Hematopoietic multipotent progenitor cell treated with erythropoietin and hydrocortisone succinate and interleukin-3 and kit ligand, for 15 days (in vitro differentiated cells): ENCODE measurements at regions not wholly inside any gene's neighbourhood (a gene's known extent, or its start where the extent isn't known, plus 50 kb on each side); places are given as distances from the start of the nearest gene placed in this dataset.

Source experiments
- DNase-seq: peaks from one replicate; pipeline ENCODE4 v3.0.0-alpha.2; 2015; ENCODE audit warnings: low spot score

DNA sequence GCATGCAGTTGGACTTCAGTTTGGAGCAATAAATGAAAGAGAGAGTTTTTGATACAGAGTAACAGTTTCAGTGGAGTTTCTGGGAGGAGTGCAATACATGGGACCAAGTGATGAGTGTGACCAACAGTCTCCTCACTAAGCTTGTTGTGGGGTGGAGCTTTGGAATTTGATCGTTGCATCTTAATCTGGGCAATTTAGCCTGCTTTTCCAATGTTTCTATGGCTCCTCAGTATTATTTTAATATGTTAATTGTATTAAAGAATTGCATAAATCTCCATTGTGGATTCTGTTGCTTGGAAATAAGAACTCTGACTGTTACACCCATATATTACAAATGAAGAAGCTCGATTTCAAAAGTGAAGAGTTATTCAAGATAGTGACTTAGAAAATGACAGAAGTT, 446.6 kb upstream of the LRATD1 start:
- DNase-seq = no peak

DNA sequence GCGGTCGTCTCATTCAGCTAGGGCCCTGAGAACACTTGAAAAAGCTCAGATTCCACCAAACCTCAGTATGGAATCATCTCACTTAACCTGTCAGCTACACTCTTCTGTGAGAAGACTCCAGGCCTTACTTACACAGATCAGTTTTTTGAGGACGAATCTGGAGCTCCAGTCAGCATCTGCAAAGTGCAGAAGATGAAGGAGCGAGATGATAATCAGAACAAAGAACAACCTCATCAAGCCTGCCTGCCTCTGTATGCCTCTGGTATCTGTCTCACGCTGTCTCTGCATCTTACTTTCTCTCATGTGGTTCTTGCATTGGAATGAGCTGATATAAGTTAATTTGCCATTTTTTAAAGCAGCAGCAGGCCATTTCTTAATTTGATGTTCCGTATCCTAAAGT, 444.1 kb upstream of the LRATD1 start:
- no peak for DNase-seq

DNA sequence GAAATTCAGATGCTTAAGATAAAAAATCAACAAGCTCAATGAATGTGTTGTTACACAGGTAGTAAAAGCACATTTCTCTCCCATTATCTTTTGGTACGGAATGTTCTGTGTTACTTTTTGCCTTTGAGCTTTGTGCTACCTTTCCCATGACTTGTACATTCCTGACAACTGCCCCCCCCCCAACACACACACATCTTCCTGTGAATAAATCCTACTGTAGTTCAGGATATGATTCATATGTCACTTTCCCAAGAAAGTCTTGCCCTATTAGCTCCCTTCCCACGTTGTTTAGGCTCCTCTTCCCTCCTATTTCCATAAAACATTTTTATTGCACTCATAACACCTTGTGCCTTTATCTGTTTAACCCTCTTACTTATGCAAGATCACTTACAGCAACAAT, 442.6 kb upstream of the LRATD1 start:
- no peak for DNase-seq

DNA sequence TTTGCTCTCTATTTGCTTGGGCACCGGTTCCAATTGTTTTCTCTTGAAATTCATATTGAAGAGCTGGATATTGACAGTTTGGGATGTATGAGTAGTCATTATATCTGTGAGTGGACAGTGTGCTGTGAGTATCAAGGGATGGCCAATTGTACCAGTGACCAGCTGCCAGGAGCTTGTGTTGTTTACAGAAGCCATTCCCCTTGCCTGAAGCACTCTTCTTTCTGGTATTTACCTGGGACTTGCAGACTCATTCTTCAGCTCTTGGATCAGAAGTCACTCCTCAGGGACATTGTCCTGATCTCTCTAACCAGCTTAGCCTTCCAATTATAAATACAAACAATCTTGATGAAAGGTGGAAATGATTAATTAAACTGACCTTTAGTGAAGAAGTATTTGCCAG, 438.3 kb upstream of the LRATD1 start:
- DNase-seq = no peak

DNA sequence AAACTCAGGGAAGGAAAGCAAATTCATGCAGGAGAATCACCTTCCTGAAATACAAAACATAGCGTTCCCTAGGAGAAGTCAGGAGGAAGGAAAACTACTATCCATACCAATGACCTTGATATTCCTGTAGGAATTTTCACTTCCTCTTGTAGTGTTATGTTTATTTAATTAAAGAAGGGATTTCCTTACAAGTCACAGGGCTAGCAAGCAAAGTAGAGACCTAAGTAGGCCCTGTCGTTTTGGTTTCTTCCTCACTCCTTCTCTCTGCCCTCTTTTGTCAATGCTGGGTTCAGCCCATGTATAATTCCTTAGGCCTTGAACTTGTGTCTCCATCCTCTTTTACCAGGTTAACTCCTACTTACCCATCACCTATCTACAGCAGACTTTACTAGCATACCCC, 435.2 kb upstream of the LRATD1 start:
- no peak for DNase-seq

DNA sequence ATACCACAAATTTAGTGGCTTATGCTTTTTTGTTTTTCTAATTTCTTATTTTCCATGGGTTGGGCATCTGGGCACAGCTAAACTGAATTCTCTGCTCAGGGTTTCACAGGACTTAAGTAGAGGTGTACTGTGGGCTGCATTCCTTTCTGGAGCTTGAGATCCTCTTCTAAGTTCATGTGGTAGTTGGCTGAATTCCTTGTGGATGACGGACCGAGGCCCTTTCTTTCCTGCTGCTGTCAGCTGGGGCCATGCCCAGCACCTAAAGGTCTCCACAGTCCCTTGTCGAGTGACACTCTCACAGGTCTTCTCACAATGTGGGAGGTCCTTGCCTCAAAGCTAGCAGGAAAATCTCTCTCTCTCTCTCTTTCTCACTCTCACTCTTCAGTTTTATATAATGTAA, 433.5 kb upstream of the LRATD1 start:
- DNase-seq = no peak

DNA sequence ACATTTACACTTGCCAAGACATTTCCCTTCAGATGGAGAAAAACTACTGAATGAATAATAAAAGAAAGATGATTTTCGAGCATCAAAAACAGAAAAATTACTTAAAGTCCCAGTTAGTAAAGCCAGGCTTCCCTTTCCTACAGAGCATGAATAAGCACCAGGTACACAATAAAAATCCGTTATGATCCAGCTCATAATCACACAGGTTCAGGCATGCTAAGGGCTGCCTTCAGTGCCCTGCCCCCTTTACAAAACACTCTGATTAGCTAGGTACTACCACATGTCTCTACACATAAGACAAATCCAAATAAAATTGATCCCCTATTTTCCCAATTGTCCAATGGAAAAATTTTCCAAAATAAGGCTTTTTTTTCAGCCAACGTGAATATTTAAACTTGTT, 413.2 kb upstream of the LRATD1 start:
- DNase-seq = no peak

DNA sequence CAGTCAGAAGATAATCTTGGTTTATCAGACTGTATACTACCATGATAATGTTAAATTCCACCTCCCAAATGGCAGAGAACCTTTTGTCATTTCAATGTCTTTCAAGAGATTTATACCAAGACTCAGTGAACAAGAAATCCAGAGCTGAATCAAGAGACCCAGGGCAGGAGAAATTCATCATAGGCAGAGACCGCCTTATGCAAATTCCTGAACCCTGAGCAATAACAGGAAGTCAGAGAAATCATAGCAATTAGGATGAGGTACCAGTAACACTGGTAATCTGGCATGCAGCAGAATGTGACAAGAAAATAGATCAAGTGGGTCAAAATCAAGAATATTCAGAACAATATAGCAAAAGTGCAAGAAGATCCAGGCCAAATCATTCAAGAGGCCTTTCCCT, 412.4 kb upstream of the LRATD1 start:
- DNase-seq = no peak

DNA sequence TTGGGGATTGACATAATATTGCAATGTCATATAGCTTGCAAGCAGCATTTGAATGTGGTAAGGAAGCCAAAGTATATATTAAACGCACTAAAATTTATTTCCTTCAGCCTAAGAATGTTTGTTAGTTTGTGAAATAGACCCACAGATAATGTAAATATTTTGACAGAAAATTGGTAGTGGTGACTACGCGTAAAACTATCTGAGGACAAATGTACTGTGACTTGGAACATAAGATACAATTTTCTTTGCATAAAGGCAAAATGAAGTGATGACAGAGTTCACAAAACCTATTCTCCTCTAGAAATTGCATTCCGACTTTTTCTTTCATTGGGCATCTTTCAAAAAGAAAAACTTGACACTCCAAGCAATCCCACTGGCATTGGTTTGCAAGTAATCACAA, 411.1 kb upstream of the LRATD1 start:
- DNase-seq = no peak

DNA sequence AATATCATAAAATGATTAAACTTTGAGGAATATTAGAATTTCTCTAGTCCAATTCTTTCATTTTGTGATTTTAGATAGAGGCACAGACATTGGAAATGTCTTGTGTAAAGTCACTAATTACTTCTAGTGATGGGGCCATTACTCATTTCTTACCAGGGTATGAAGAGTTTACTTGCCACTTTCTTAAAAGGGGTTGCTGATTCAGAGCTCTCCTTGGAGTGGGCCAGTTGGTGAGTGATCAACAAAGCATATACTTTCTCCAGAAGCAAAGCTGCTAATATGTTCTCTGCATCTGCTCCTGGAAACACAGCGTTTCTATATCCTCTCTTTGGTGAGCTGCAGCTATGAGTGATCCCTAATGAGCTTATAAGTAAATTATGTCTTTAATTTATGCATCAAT, 408.9 kb upstream of the LRATD1 start:
- no peak for DNase-seq

DNA sequence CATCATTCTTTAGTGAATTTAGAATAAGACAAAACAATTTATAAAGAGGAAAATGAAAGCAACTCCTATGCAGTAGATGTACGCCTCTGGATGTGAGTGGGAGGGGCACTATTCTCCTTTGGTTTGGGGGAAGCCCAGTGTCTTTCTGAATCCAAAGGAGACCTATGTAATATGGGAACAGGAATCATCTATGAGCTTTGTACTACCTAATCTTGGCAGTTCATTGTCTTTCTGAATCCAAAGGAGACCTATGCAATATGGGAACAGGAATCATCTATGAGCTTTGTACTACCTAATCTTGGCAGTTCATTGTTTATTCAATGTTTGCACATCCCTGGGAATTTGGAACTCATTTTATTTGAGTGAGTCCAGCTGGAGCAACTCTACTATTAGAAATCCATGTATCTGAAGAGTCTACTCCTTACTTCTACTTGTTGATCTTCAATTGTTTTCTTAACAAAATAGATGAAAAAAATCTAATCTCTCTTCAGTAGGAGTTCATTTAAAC, 401.1 kb upstream of the LRATD1 start:
- DNase-seq = no peak

DNA sequence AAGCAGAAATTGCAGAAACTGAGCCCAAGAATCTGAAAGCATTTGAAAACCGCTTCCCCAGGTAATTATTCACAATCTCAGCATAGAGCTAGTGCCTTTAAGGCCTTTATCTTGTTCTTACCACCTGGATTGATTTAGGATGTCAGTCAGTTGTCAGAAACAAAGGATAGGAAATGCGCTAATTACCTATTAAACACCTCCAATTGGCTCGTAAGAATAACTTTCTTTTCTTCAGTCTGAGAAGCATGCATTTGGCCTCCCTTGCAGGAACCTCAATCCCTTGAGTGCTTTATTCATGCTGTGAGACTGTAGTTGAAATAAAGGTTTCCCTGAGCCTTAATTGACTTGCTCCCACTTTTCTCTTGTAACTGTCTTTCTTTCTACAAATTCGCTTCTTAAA, 400.3 kb upstream of the LRATD1 start:
- no peak for DNase-seq

DNA sequence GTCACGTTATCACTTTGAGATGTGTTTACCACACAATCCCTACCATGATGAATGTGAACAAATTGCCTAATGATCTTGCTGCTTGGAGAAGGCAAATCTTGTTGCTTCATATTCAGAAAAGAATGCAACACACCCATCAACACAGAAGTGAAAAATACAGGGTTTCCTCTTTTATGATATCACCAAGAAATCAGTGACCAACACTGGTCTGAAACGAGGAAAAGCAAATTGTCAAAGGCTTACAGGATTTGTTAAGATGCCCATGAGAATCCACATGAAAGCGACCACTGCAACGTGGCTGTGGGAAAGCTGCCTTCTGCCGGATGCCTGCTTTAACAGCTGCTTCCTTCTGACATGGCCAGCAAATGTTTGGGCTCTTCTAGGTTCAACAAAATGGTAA, 397.6 kb upstream of the LRATD1 start:
- DNase-seq = no peak

DNA sequence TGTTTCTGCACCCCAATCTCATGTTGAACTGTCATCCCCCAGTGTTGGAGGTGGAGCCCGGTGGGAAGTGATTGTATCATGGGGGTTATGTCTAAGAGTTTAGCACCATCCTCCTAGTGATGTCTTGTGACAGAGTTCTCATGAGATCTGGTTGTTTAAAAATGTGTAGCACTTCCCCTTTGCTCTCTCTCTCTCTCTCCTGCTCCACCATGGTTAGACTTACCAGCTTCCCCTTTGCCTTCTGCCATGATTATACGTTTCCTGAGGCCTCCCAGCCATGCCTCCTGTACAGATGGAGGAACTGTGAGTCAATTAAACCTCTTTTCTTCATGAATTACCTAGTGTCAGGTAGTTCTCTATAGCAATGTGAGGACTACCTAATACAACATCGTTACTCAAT, 396.9 kb upstream of the LRATD1 start:
- no peak for DNase-seq

DNA sequence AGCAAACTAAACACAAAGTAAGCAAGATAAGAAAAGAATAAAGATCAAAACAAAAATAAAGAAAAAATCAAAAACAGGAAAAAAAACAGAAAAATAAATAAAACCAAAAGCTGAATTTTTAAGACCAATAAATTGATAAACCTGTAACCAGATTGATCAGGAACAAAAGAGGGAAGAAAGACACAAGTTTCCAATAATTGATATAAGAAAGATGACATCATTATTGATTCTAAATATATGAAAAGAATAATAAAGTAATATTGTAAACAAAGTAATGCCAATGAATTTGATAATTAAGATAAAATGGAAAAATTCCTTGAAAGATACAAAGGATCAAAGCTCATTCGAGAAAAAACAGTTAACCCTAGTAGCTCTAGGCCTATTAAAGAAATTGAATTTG, 394.6 kb upstream of the LRATD1 start:
- DNase-seq = no peak

DNA sequence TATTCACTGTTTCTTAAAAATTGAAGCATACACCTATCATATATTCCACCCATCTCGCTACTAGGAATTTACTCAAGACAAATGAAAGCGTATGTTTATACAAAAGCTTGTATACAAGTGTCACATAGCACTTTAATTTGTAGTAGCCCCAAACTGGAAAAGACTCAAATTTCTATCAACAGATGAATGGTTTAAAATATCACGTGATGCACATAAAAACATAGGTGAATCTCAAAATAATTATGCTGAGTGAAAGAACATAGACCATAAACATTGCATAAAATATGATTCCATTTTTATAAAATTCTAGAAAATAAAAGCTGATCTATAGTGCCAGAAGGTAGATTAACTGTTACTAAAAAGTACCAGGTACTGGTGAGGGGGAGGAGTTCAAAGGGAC, 392.9 kb upstream of the LRATD1 start:
- no peak for DNase-seq

DNA sequence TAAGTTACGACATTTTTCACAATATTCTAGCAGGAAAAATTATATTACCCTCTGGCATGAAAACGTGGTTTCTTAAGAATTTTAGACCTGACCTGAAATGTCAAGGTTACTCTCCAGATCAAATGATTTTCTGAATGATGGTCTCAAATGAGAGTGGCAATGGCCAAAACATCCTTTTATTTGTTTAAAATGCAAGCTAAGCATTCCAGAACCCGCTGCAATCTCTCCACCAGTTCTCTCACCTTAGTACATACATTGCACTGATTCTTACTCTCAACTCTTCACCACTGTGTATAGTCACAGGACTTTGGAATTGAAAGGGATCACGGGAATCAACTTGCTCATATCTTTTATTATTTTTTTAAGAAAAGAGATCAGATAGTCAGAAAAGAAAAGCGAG, 391.6 kb upstream of the LRATD1 start:
- no peak for DNase-seq

DNA sequence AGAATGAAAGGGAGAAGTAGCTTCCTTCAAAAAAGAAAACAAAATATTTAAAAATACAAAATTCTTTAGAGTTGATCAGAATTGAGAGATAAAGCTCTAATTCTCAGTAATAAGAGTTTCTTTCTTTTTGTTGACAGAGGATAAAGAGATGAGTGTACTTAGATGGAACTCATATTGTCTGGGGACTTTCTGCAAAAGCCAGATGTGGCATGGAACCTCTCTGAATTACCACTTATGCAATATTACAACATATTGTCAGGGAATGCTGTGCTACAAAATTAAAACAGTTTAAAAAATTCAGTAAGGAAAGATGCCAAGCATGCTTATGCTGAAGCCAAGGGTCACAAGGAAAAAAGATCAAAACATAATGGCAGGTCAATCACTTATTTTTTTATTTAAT, 386.6 kb upstream of the LRATD1 start:
- DNase-seq = no peak

DNA sequence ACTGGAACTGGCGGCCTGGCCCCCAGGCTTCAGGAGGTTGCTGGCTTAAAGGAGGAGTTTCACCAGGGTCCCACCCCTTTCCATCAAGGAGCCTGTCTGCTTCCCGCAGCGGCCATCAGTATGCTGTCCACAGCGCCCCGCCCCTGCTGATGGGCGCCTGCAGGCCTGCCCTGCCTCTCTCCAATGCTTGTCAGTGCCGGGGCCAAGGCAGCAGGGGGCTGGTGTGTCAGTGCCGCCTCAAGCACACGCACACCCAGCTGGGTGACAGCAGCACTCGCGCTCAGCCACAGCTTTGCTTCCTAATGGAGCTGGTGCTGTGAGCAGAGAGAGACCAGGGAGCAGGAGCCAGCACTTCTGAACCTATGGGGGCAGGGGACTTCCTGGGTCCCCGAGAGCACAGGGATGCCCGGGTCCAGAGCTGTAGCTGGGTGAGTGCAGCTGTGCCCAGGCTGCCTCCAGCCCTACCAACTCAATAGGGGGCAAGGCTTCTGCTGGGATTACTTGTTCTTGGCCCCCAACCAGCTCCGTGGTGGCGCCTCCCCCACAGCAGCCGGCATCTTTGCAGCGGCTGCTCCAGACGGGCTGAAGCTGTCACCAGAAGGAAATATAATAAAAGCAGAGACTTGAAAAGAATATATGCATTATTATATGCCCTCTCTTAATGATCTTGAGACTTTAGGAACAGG, 377.2 kb upstream of the LRATD1 start:
- DNase-seq = no peak

DNA sequence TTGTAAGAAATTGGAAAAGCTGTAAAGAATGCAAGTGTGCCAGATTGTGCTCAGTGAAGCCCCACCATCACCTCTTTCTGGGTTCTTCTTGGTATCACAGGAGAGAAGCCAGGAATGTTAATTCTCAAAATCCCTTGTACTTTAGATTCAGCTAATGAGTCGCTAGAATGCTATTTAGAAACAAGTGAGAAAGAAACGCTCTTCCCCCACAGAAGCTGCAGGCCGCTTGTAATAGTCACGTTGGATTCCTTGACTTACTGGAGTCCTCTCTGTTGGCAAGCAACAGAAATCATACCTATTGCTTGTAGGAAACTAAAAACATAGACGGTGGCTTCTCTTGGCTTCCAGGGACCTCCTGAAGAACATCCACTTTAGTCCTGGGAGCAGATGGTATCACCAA, 375.6 kb upstream of the LRATD1 start:
- no peak for DNase-seq

DNA sequence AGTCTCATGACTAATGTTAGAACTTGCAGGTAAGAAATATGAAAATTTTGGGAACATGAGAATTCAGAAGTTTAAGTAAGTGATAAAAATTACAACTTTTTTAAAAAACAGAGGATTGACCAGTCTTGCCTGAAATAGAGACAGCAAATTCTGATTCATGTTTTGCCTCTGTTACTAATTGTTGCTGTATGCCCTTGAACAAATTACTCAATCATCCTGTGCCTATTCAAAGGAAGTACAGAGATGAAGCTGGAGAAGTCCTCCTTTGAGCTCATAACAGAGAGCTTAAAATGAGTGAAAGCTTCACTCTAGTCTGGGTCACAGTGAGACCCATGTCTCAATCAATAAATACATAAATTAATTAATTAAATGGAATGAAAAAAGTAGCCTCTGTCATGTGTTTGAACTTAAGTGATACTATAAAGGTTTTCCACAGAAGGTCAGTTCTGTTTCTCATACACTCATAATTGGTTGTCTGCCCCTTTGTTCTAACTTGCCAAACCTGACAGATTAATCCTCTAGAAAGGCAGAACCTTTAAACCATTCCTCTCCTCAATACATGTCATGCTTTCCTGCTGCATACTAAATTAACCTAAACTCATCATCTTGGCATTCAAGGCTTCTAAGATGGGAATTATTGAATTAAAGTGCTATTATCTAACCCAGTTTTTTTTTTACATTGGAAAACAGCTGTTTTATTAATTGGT, 374.6 kb upstream of the LRATD1 start:
- no peak for DNase-seq

DNA sequence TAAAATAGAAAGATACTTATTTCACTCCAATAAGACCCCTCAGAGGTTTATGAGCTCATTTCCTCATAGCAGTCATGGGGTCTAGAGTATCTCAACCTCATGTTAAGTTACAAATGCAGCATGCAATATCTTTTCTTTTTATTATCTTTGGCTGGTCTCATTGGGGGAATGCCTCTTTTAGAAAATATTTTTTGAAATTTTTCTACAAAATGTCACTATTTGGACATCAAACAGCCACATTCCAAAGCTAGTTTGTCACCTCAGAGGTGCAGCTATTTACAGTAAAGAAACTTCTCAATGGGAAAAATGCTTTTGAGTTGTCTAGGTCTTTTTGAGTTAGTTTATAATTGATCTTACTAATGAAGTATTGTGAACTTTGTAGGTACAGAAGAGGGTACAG, 370.7 kb upstream of the LRATD1 start:
- no peak for DNase-seq

DNA sequence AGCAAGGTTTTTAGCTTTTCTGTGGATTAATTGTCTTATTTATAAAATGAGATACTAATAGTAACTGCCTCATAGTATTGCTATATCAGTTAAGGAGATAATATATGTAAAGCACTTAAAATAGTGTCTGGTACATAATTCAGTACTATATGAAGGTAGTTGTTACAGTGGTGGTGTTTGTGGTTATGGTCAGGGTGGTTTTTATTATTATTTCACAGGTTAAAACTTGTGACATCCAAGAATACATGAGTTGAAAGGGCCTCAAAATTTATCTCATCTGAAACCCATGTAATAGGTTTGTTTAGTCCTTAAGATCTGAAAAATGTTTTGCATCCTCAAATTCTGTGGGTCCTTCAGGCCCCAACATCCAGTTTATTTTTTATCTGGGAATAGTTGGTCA, 369.5 kb upstream of the LRATD1 start:
- no peak for DNase-seq

DNA sequence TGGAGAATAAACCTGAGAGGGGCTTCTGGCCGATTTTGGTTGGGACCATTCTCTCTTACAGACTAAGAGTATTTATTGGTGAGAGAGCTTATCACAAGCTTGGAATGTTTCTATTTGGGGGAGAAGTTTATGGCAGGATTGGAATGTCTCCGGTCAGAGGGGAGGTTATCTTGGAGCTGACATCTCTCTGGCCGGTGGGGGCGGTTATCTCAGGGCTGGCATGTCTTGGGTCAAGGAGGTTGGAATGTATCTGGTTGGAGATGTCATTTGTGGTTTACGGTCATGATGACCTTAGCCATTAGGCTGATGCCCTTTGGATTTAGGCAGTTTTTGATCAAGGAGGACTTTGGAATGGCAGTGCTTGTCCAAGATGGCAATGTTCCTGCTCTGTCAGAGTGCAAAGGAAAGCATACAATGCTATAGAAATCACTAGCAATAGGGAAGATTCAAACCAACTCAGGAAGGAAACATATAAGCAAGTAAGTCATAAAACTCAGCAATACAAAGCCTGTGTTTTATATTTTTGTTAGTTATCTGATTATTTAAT, 362.4 kb upstream of the LRATD1 start:
- DNase-seq = no peak
